BLaER1 treated with 17β-estradiol and CSF1 and Interleukin-3, amounts not matched to agents 10 nM and 100 nM (cell line): ENCODE measurements at regions not wholly inside any gene's neighbourhood (a gene's known extent, or its start where the extent isn't known, plus 50 kb on each side); places are given as distances from the start of the nearest gene placed in this dataset.

Experiments used
- H3K27ac ChIP-seq, 11 experiments: shearing (Covaris generic); formaldehyde crosslinking; 2 replicates each; pipeline ENCODE4 v1.8.1; 2022
- H3K27me3 ChIP-seq, 11 experiments: shearing (Covaris generic); formaldehyde crosslinking; 2 replicates each; pipeline ENCODE4 v1.8.1; 2022
- H3K36me3 ChIP-seq, 11 experiments: shearing (Covaris generic); formaldehyde crosslinking; 2 replicates each; pipeline ENCODE4 v1.8.1; 2022
- H3K4me1 ChIP-seq, 10 experiments: shearing (Covaris generic); formaldehyde crosslinking; 2 replicates each; pipeline ENCODE4 v1.8.1; 2022
- H3K4me2 ChIP-seq, 11 experiments: shearing (Covaris generic); formaldehyde crosslinking; 2 replicates each; pipeline ENCODE4 v1.8.1; 2022
- H3K4me3 ChIP-seq, 10 experiments: shearing (Covaris generic); formaldehyde crosslinking; 2 replicates each; pipeline ENCODE4 v1.8.1; 2022
- H3K9ac ChIP-seq, 11 experiments: shearing (Covaris generic); formaldehyde crosslinking; 2 replicates each; pipeline ENCODE4 v1.8.1; 2022
- H3K9me3 ChIP-seq, 11 experiments: shearing (Covaris generic); formaldehyde crosslinking; replicated peaks in 1 of 11; 2 replicates each; pipeline ENCODE4 v1.8.1; 2022
- H4K20me1 ChIP-seq, 11 experiments: shearing (Covaris generic); formaldehyde crosslinking; 2 replicates each; pipeline ENCODE4 v1.8.1; 2022
- Cebpa-rat ChIP-seq, 11 experiments: shearing (Covaris generic); IDR thresholded peaks; 2 replicates each; pipeline ENCODE4 v1.8.1; 2022

DNA sequence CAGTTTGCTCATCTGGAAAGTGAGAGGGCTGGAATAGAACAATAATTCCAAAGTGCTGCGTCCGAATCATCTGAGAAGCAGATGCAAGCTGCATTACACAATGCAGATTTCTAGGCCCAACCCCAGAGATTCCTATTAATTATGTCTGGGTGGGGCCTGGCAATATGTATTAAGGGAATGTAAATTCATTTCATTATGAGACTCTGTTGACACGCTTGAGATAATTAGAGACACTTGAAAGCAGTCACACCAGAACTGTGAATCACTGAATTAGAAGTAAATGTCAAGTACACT is 54.7 kb upstream of the HK2 start:
- Histone ChIP-seq H4K20me1 (no peaks in the 10 kb centered on the region), H3K27ac (peak overlapping the region in 9 of 11 experiments; percentile 78 to 91 (median 82); a peak in 14 of 22 replicates), H3K27me3 (no peaks in the 10 kb centered on the region), H3K4me1 (peaks cover 43 to 58% (median 52%) of the 10 kb centered on the region in 10 experiments), H3K9ac (peak overlapping the region in 7 of 11 experiments; percentile 6 to 80 (median 74); a peak in 8 of 22 replicates), H3K9me3 (peaks cover 0 to 48% (median 22%) of the 10 kb centered on the region in 11 experiments; a peak in 17 of 22 replicates), H3K36me3 (no peaks in the 10 kb centered on the region), H3K4me3 (no peak overlapping the region), H3K4me2 (peak overlapping the region; percentile 64 to 95 (median 88))
- TF ChIP-seq Cebpa-rat (IDR thresholded peaks at IDR 0.05) = no peak

DNA sequence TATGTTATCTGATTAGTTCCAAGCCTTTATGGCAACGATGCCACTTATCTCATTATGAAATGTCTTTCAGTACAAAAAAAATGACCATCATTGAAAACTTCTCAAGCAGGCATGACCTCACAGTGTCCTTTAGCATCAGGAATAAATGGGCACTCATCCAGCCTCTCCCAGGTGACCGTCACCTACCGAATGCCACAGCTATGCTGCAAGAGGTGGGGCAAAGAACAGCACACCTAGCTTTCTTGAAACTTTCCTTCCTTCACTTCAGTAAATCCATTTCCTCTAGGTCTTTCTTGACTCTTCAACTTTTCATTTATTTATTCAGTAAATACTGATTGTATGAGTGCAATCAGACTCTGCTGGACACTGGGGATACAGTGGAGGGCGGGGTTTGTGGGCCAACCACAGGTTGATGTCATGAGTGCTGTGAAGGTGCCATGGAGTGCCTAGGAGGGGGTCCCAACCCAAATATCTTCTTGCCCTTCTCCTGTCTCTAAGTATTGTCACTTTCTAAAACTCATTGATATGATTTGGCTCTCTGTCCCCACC is 54.3 kb upstream of the HK2 start:
- Histone ChIP-seq H3K27me3 (no peaks in the 10 kb centered on the region), H3K36me3 (no peaks in the 10 kb centered on the region), H4K20me1 (no peaks in the 10 kb centered on the region), H3K4me2 (peak overlapping the region in 9 of 11 experiments; percentile 75 to 95 (median 91); a peak in 14 of 22 replicates), H3K4me3 (no peak overlapping the region), H3K9me3 (peaks cover 0 to 45% (median 20%) of the 10 kb centered on the region in 11 experiments; a peak in 17 of 22 replicates), H3K9ac (no peak overlapping the region), H3K27ac (peak overlapping the region in 5 of 11 experiments; percentile 78 to 91 (median 85); a peak in 4 of 22 replicates), H3K4me1 (peaks cover 43 to 58% (median 52%) of the 10 kb centered on the region in 10 experiments)
- no peak for TF ChIP-seq Cebpa-rat (IDR thresholded peaks at IDR 0.05)
